ENCODE measurements at regions not wholly inside any gene's neighbourhood (a gene's known extent, or its start where the extent isn't known, plus 50 kb on each side); places are given as distances from the start of the nearest gene placed in this dataset.

DNA sequence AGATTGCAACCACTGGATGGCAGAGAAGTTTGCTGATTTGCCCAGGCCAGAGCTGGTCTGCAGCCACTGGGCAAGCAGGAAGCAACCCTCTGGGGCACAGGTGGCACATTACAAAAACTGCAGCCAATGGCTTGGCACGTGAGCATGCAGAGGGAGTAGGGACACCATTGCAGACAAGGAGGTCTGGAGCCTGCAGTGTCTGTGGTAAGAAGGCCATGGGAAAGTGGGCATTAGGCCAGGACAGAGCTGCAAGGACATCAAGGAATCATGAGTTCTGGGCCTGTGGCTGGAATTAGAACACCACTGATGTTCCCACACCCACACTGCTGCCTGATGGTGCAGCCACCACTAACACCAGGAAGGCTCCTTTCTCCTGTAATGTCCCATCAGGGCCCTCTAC, 113.0 kb downstream of the TSEN15 start:
- H3K4me1 Mint-ChIP-seq = no peaks in the 10 kb centered on the region
- H3K36me3 Mint-ChIP-seq (ENCODE audit: low read depth) = no peaks in the 10 kb centered on the region
- no peak overlapping the region for H3K4me3 Mint-ChIP-seq
- H3K9me3 Mint-ChIP-seq = peaks cover 4% of the 10 kb centered on the region
- TF ChIP-seq, protein P1, sequence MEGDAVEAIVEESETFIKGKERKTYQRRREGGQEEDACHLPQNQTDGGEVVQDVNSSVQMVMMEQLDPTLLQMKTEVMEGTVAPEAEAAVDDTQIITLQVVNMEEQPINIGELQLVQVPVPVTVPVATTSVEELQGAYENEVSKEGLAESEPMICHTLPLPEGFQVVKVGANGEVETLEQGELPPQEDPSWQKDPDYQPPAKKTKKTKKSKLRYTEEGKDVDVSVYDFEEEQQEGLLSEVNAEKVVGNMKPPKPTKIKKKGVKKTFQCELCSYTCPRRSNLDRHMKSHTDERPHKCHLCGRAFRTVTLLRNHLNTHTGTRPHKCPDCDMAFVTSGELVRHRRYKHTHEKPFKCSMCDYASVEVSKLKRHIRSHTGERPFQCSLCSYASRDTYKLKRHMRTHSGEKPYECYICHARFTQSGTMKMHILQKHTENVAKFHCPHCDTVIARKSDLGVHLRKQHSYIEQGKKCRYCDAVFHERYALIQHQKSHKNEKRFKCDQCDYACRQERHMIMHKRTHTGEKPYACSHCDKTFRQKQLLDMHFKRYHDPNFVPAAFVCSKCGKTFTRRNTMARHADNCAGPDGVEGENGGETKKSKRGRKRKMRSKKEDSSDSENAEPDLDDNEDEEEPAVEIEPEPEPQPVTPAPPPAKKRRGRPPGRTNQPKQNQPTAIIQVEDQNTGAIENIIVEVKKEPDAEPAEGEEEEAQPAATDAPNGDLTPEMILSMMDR (conservative IDR thresholded peaks at IDR 0.05) = no peak
- H3K27me3 Mint-ChIP-seq (ENCODE audit: low read depth) = no peaks in the 10 kb centered on the region
- H3K27ac Mint-ChIP-seq (ENCODE audit: unreplicated experiment) = no peak overlapping the region
- no peak for DNase-seq (ENCODE audit: low read depth, low spot score)

DNA sequence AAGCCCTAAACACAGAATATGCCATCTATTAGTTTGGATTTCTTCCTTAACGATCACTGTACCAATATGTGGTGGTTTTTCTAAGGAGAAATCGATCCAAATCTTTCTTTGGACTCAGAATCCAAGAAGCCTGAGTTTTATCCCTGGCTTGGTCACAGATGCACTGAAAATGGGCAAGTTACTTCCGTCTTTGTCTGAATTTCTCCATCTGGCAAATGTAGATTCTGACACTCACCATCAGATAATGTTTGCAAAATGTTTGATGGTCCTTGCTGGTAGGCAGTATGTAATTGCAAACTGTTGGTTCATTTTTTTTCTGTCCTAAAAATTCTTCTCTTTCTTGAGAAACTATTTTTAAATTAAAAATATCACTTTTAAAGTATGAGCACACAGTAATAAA, 115.0 kb downstream of the TSEN15 start:
- peaks cover 4% of the 10 kb centered on the region for H3K9me3 Mint-ChIP-seq
- H3K4me1 Mint-ChIP-seq = no peaks in the 10 kb centered on the region
- H3K4me3 Mint-ChIP-seq = no peak overlapping the region
- DNase-seq (ENCODE audit: low read depth, low spot score) = no peak
- no peak overlapping the region for H3K27ac Mint-ChIP-seq (ENCODE audit: unreplicated experiment)
- no peaks in the 10 kb centered on the region for H3K36me3 Mint-ChIP-seq (ENCODE audit: low read depth)
- no peaks in the 10 kb centered on the region for H3K27me3 Mint-ChIP-seq (ENCODE audit: low read depth)
- TF ChIP-seq, protein P1 (conservative IDR thresholded peaks at IDR 0.05) = no peak

DNA sequence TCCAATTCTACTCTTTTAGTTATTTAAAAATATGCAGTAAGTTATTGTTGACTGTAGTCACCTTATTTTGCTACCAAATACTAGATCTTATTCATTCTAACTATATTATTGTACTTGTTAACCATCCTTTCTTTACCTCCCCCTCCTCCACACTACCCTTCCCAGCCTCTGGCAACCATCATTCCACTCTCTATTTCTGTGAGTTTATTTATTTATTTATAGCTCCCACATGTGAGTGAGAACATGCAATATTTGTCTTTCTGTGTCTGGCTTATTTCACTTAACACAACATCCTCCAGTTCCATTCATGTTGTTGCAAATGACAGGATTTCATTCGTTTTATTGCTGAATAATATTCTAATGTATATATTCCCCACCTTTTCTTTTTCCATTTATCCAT, 115.8 kb downstream of the TSEN15 start:
- no peak for DNase-seq (ENCODE audit: low read depth, low spot score)
- no peaks in the 10 kb centered on the region for H3K36me3 Mint-ChIP-seq (ENCODE audit: low read depth)
- H3K4me3 Mint-ChIP-seq = no peak overlapping the region
- TF ChIP-seq, protein P1 (conservative IDR thresholded peaks at IDR 0.05) = no peak
- no peak overlapping the region for H3K27ac Mint-ChIP-seq (ENCODE audit: unreplicated experiment)
- no peaks in the 10 kb centered on the region for H3K27me3 Mint-ChIP-seq (ENCODE audit: low read depth)
- H3K9me3 Mint-ChIP-seq = peaks cover 4% of the 10 kb centered on the region
- no peaks in the 10 kb centered on the region for H3K4me1 Mint-ChIP-seq

DNA sequence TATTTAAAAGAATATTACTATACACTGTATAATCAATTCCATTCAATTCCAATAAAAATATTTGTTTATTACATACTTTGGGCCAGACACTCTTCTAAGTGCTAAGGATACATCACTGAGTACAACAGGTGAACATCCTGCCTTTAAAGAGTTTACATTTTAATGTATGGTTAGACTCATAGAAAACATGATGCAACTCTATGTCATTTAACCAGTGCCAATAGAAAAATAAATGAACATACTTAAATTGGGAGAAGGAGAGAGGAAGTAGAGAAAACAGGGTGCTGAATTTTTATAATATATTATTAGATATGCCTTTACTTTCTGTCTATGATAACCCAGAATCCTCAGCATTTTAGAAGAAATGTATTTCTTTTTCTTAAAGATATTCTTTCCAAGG, 119.2 kb downstream of the TSEN15 start:
- Mint-ChIP-seq H3K36me3 (ENCODE audit: low read depth) (no peaks in the 10 kb centered on the region), H3K4me1 (no peaks in the 10 kb centered on the region), H3K27ac (ENCODE audit: unreplicated experiment) (no peak overlapping the region), H3K4me3 (no peak overlapping the region), H3K27me3 (ENCODE audit: low read depth) (no peaks in the 10 kb centered on the region), H3K9me3 (peaks cover 4% of the 10 kb centered on the region)
- DNase-seq (ENCODE audit: low read depth, low spot score) = no peak
- TF ChIP-seq, protein P1 (conservative IDR thresholded peaks at IDR 0.05) = no peak

DNA sequence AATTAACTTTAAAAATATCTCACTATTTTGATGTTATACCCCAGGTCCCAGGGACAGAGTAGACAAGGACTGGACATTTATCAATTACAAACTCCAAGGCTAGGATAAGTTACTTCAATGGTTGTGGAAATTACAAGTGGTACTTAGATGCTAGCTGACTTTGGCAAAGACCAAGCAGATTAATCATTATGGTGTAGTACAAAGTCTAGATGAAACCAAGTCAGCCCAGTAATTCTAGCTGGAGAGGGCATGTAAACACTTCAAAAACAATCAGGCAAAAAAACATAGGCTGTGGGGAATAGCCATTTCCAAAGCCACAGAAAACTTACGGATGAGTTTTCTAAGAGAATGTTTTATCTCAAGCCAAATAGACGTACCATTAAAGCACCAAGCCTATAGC, 124.5 kb downstream of the TSEN15 start:
- Mint-ChIP-seq H3K27ac (ENCODE audit: unreplicated experiment) (no peak overlapping the region), H3K36me3 (ENCODE audit: low read depth) (no peaks in the 10 kb centered on the region), H3K4me1 (no peaks in the 10 kb centered on the region)

More for the DNA sequence above, 124.5 kb downstream of the TSEN15 start:
- no peaks in the 10 kb centered on the region for H3K27me3 Mint-ChIP-seq (ENCODE audit: low read depth)
- TF ChIP-seq, protein P1 (conservative IDR thresholded peaks at IDR 0.05) = no peak
- DNase-seq (ENCODE audit: low read depth, low spot score) = no peak
- H3K9me3 Mint-ChIP-seq = no peaks in the 10 kb centered on the region
- no peak overlapping the region for H3K4me3 Mint-ChIP-seq
